Liver (tissue), 3 donors: ENCODE measurements at regions not wholly inside any gene's neighbourhood (a gene's known extent, or its start where the extent isn't known, plus 50 kb on each side); places are given as distances from the start of the nearest gene placed in this dataset.
"Not testable (repeated sequence)": the region's sequence is repeated elsewhere in the genome, so short reads cannot be mapped to it uniquely, and the experiment has no call there.

ENCODE experiments used
- ATF3 ChIP-seq: IDR thresholded peaks from 2 replicates; pipeline ENCODE4 v1.6.1; 2016; ENCODE audit warnings: antibody characterized with exemption
- CTCF ChIP-seq: fragments of 150-350 bp; IDR thresholded peaks from 2 replicates; pipeline ENCODE4 v1.5.1; 2017; ENCODE audit warnings: improper control_type of control experiment, low read depth, low read length; ENCODE audit not compliant: missing input control
- EGR1 ChIP-seq, 2 donors: IDR thresholded peaks; 2 replicates each; pipeline ENCODE4 v1.6.1; 2016 to 2018; ENCODE audit warnings: antibody characterized with exemption in 2 of 2, low read depth in 2 of 2
- FOXA1 ChIP-seq: IDR thresholded peaks from 2 replicates; pipeline ENCODE4 v1.6.1; 2016; ENCODE audit warnings: antibody characterized with exemption
- FOXA2 ChIP-seq: IDR thresholded peaks from 2 replicates; pipeline ENCODE4 v1.6.1; 2016; ENCODE audit warnings: antibody characterized with exemption
- GABPA ChIP-seq, 2 donors: IDR thresholded peaks in 1 of 2; conservative IDR thresholded peaks in 1 of 2; 2 replicates each; pipeline ENCODE4 v1.6.1; 2016; ENCODE audit warnings: antibody characterized with exemption in 2 of 2, mild to moderate bottlenecking in 1 of 2, moderate library complexity in 1 of 2
- JUND ChIP-seq, 2 donors: IDR thresholded peaks; 2 replicates each; pipeline ENCODE4 v1.6.1; 2016; ENCODE audit warnings: antibody characterized with exemption in 2 of 2
- MAX ChIP-seq: IDR thresholded peaks from 2 replicates; pipeline ENCODE4 v1.6.1; 2016; ENCODE audit warnings: antibody characterized with exemption
- RAD21 ChIP-seq, 2 donors: IDR thresholded peaks; 2 replicates each; pipeline ENCODE4 v1.6.1; 2016; ENCODE audit warnings: antibody characterized with exemption in 2 of 2, mild to moderate bottlenecking in 2 of 2
- REST ChIP-seq: IDR thresholded peaks from 2 replicates; pipeline ENCODE4 v1.6.1; 2016; ENCODE audit warnings: antibody characterized with exemption, mild to moderate bottlenecking
- SP1 ChIP-seq: IDR thresholded peaks from 2 replicates; pipeline ENCODE4 v1.6.1; 2018; ENCODE audit warnings: antibody characterized with exemption, mild to moderate bottlenecking
- TAF1 ChIP-seq: conservative IDR thresholded peaks from 2 replicates; pipeline ENCODE4 v1.6.1; 2016; ENCODE audit warnings: antibody characterized with exemption, mild to moderate bottlenecking
- YY1 ChIP-seq: IDR thresholded peaks from 2 replicates; pipeline ENCODE4 v1.6.1; 2016; ENCODE audit warnings: antibody characterized with exemption, mild to moderate bottlenecking
- ZBTB33 ChIP-seq: IDR thresholded peaks from 2 replicates; pipeline ENCODE4 v1.6.1; 2016; ENCODE audit warnings: antibody characterized with exemption
- donor health status: healthy.
- donor health status: healthy.

GRCh38 chr11:23786974-23787373 lies 709.9 kb upstream of the LUZP2 start:
- TF ChIP-seq MAX; RAD21 (IDR thresholded peaks at IDR 0.05); ZBTB33; CTCF; JUND (IDR thresholded peaks at IDR 0.05); REST; ATF3; FOXA2; YY1; GABPA (IDR thresholded peaks at IDR 0.05 in 1 of 2, conservative IDR thresholded peaks at IDR 0.05 in 1 of 2); FOXA1; TAF1; EGR1 (IDR thresholded peaks at IDR 0.05; ENCODE audit: low read depth in 2 of 2): not testable (repeated sequence)
- peak; percentile 44 for TF ChIP-seq SP1
